Memory B cell (primary cell): ENCODE measurements at regions not wholly inside any gene's neighbourhood (a gene's known extent, or its start where the extent isn't known, plus 50 kb on each side); places are given as distances from the start of the nearest gene placed in this dataset.
"Not testable (repeated sequence)": the region's sequence is repeated elsewhere in the genome, so short reads cannot be mapped to it uniquely, and the experiment has no call there.

Experiments used
- ATAC-seq: fragments of 150-1000 bp; cut with Tn5 transposase; 2 replicates; pipeline ENCODE4 v1.10.0; 2021; ENCODE audit warnings: low read depth, mild to moderate bottlenecking, moderate library complexity
- DNase-seq, 2 donors: peaks; one replicate each; pipeline ENCODE4 v3.0.0; 2022; ENCODE audit warnings: low spot score in 2 of 2
- H3K27ac Mint-ChIP-seq: one replicate; pipeline ENCODE4 v1.8.0; 2022; ENCODE audit warnings: mild to moderate bottlenecking, moderate library complexity, mixed read lengths
- H3K27me3 Mint-ChIP-seq: one replicate; pipeline ENCODE4 v1.8.0; 2022; ENCODE audit warnings: mixed read lengths
- H3K36me3 Mint-ChIP-seq: one replicate; pipeline ENCODE4 v1.8.0; 2022; ENCODE audit warnings: mild to moderate bottlenecking, mixed read lengths
- H3K4me1 Mint-ChIP-seq: one replicate; pipeline ENCODE4 v1.8.0; 2022; ENCODE audit warnings: mixed read lengths
- H3K4me3 Mint-ChIP-seq: one replicate; pipeline ENCODE4 v1.8.0; 2022; ENCODE audit warnings: mild to moderate bottlenecking, moderate library complexity, mixed read lengths
- H3K9me3 Mint-ChIP-seq: one replicate; pipeline ENCODE4 v1.8.0; 2022; ENCODE audit warnings: mixed read lengths

DNA sequence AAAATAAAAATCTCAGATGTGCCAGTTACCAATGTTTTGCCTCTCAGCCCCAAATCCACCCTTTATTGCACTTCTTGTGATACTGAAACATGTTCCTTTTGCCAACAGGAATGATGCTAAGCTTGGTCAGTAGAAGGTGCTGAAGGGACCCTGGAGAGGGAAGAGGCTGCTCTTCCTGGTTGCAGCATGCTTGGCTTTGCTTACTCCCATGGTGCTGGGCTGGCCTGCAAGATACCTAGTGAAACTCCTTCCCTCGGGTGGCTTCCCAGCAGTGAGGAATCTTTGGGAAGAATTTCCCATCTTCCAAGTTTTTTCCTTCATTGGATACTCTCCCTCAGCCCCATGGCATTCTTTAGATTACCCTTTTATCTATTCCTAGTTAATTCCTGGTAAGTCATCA lies 151.8 kb upstream of the TGFBR2 start:
- Mint-ChIP-seq H3K4me3 (no peak overlapping the region), H3K27me3 (no peaks in the 10 kb centered on the region), H3K36me3 (peaks cover 3% of the 10 kb centered on the region), H3K4me1 (peaks cover 3% of the 10 kb centered on the region), H3K27ac (no peak overlapping the region), H3K9me3 (peaks cover 1% of the 10 kb centered on the region)
- ATAC-seq (no peak), DNase-seq (no peak)

DNA sequence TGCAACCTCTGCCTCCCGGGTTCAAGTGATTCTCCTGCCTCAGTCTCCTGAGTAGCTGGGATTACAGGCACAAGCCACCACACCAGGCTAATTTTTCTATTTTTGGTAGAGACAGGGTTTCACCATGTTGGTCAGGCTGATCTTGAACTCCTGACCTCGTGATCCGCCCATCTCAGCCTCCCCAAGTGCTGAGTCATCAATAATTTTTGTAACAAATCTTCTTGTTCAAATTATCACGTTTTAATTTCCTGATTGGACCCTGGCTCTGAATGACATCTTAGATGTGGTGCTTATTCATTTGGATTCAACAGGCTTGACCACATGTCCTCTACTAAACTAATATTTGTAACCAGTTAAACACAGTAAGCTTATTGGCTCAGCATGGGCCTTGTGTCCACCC lies 151.3 kb upstream of the TGFBR2 start:
- not testable (repeated sequence) for DNase-seq, H3K4me3 Mint-ChIP-seq, H3K4me1 Mint-ChIP-seq, H3K36me3 Mint-ChIP-seq, ATAC-seq, H3K27ac Mint-ChIP-seq, H3K27me3 Mint-ChIP-seq, H3K9me3 Mint-ChIP-seq

DNA sequence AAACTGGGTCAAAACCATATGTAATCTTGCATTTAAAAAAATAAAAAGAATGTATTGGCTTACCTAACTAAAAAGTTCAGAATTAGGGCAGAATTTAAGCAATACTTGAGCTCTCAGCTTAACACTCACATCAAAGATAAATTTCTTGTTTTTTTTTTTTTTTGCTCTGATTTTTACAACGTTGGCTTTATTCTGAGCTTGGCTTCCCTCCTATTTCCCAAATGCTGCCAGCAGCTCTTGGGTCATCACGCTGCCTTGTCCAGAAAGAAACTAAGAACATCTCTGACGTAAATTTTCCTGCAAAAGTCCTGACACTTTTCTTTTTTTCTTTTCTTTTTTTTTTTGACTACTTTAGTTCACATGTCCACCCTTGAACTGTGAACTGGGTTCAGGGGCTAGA lies 150.6 kb upstream of the TGFBR2 start:
- peaks cover 3% of the 10 kb centered on the region for H3K36me3 Mint-ChIP-seq
- DNase-seq (no peak), ATAC-seq (no peak)
- no peak overlapping the region for H3K4me3 Mint-ChIP-seq
- peaks cover 1% of the 10 kb centered on the region for H3K9me3 Mint-ChIP-seq
- peaks cover 3% of the 10 kb centered on the region for H3K4me1 Mint-ChIP-seq
- no peaks in the 10 kb centered on the region for H3K27me3 Mint-ChIP-seq
- no peak overlapping the region for H3K27ac Mint-ChIP-seq

DNA sequence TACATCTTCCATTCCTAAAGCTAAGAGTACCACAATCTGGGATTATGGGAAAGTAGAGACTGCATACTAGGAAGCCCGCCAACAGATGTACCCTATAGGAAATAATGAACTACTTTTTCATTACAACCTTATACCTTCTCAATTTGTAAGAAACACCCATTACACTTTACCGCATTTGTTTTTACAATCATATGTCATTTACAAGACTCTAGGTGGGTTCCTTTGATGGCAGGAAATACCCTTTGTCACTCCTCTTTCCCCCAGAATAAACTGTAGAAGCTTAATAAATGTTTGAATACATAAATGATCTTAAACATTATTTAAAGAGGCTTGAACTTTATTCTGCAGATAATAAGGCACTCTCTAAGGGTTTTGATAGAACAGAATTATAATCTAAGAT lies 150.1 kb upstream of the TGFBR2 start:
- H3K4me3 Mint-ChIP-seq = no peak overlapping the region
- DNase-seq (no peak), ATAC-seq (no peak)
- peaks cover 3% of the 10 kb centered on the region for H3K36me3 Mint-ChIP-seq
- peaks cover 1% of the 10 kb centered on the region for H3K9me3 Mint-ChIP-seq
- H3K4me1 Mint-ChIP-seq = peaks cover 3% of the 10 kb centered on the region
- no peak overlapping the region for H3K27ac Mint-ChIP-seq
- H3K27me3 Mint-ChIP-seq = no peaks in the 10 kb centered on the region

DNA sequence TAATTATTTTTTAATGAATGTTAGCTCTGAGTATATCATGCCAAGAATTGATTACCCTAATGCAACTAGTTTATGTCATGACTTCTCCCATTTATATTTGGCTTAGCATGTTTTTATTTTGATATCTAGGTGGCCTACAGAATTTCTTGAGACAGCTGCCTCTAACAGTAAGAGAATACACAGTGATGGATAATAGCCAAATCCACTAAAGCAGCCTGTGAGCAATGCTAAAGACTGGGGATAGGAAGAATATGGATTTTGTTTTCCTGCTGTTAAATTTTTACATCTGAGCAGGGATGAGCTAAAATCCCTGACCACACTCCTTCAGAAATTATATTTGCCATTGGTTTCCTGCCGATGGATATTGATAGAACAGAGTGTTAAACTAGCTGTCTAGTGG lies 149.3 kb upstream of the TGFBR2 start:
- no peaks in the 10 kb centered on the region for H3K27me3 Mint-ChIP-seq
- peaks cover 2% of the 10 kb centered on the region for H3K4me1 Mint-ChIP-seq
- no peak overlapping the region for H3K4me3 Mint-ChIP-seq
- peaks cover 1% of the 10 kb centered on the region for H3K9me3 Mint-ChIP-seq
- H3K27ac Mint-ChIP-seq = no peak overlapping the region
- ATAC-seq = no peak
- peaks cover 3% of the 10 kb centered on the region for H3K36me3 Mint-ChIP-seq
- DNase-seq = no peak

DNA sequence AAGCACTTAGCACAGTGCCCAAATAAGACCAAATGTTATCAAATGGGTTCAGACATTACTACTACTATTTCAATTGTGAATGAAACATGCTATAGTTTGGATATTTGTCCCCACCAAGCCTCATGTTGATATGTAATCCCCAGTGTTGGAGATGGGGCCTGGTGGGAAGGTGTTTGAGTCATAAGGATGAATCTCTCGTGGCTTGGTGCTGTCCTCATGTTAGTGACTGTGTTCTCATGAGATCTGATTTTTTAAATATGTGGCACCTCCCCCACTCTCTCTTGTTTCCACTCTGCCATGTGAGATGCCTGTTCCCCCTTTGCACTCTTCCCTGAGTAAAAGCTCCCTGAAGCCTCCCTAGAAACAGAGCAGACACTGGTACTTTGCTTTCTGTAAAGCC lies 148.7 kb upstream of the TGFBR2 start:
- DNase-seq (no peak), ATAC-seq (no peak)

DNA sequence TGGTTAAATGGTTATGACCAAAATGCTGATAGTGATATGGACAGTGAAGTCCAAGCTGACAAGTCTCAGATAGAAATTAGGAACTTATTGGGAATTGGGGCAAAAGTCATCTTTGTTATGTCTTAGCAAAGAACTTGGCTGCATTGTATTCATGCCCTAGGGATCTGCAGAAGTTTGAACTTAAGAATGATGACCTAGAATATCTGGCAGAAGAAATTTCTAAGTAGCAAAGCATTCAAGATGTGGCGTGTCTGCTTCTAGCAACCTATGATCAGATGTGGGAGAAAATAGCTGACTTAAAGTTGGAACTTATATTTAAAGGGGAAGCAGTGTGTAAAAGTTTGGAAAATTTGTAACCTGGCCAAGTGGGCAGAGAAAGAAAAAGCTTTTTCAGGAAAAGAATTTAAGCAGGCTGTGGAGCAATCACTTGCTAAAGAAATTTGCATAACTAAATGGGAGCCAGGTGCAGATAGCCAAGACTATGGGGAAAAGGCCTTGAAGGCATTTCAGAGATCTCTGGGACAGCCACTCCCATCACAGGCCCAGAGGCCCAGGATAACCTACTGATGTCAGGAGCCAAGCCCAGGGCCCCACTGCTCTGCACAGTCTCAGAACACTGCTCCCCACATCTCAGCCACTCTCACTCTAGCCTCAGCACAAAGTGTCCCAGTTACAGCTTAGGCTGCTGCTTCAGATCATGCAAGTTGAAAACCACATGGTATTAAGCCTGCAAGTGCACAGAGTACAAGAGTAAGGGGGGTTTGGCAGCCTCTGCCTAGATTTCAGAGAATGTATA lies 147.8 kb upstream of the TGFBR2 start:
- Mint-ChIP-seq H3K36me3 (peaks cover 1% of the 10 kb centered on the region), H3K27ac (no peak overlapping the region), H3K27me3 (no peaks in the 10 kb centered on the region), H3K4me1 (peaks cover 2% of the 10 kb centered on the region), H3K4me3 (no peak overlapping the region), H3K9me3 (peaks cover 3% of the 10 kb centered on the region)
- ATAC-seq (no peak), DNase-seq (no peak)

More for the DNA sequence above, 148.7 kb upstream of the TGFBR2 start:
- Mint-ChIP-seq H3K9me3 (peaks cover 1% of the 10 kb centered on the region), H3K27me3 (no peaks in the 10 kb centered on the region), H3K4me1 (peaks cover 2% of the 10 kb centered on the region), H3K27ac (no peak overlapping the region), H3K36me3 (peaks cover 2% of the 10 kb centered on the region), H3K4me3 (no peak overlapping the region)

DNA sequence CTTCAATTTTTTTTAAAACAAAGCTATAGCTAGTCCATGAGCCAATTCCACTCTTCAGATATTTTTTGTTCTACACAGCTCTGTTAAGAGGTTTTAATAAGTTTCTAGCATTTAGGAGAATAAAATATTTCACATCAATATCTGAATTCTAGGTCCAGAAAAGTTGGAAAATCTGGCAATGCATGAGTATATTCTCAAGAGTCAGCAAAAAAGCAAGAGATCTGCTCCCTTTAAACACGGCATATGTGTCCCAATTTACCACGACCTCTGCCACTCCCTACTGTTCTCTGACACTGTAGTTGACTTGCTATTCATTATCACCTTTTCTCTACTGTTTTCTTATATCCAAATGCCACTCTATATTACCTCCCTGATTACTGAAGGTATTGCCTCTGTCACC lies 145.1 kb upstream of the TGFBR2 start:
- Mint-ChIP-seq H3K4me1 (peaks cover 2% of the 10 kb centered on the region), H3K27ac (no peak overlapping the region), H3K27me3 (no peaks in the 10 kb centered on the region), H3K4me3 (no peak overlapping the region), H3K36me3 (peaks cover 1% of the 10 kb centered on the region), H3K9me3 (peaks cover 4% of the 10 kb centered on the region)
- DNase-seq = no peak
- ATAC-seq = no peak

DNA sequence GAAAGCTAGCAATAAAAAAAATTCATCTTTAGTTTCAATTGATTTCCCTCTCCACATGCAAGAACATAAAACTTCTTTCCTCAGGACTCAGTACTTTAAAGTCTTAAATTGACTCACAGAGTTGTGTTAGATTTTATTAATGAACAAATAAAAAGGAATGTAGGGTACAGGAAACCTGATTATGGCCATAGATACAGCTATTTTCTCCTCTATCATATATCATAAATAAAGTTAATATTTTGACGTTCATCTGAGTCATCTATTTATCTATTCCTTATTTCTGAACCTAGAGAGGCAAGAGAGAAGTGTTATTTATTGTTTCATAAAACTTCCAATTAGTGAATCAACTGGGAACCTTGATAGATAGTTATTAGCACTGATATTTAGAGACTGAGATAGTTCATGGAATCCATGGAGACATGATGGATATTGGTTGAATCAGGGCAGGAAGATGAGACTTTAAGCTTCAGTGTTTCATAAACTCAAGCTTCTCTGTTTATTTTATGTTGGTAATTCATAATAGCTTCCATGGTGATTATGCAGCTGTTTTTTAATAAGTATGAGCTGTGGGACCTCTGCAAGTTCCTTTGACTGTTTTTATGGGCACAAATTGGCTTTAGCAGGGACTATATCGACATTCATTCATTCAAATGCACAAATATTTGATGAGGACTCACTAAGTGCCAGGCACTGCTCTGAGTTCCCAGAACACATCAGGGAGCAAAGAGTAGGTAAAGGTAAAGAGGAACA lies 143.5 kb upstream of the TGFBR2 start:
- H3K9me3 Mint-ChIP-seq = peaks cover 4% of the 10 kb centered on the region
- ATAC-seq (no peak), DNase-seq (no peak)
- no peak overlapping the region for H3K4me3 Mint-ChIP-seq
- no peaks in the 10 kb centered on the region for H3K4me1 Mint-ChIP-seq
- peaks cover 1% of the 10 kb centered on the region for H3K36me3 Mint-ChIP-seq
- no peak overlapping the region for H3K27ac Mint-ChIP-seq
- no peaks in the 10 kb centered on the region for H3K27me3 Mint-ChIP-seq

DNA sequence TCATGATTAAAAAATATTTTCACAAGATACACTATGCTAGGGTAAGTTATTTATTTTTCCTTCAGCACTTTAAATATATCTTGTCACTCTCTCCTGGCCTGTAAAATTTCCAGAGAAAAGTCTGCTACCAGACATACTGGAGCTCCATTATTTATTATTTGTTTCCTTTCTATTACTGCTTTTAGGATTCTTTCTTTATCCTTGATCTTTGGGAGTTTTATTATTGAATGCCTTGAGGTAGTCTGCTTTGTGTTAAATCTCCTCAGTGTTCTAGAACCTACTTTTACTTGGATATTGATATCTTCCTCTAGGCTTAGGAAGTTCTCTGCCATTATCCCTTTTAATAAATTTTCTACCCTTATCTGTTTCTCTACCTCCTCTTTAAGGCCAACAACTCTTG lies 142.0 kb upstream of the TGFBR2 start:
- Mint-ChIP-seq H3K4me3 (no peak overlapping the region), H3K36me3 (no peaks in the 10 kb centered on the region), H3K9me3 (peaks cover 3% of the 10 kb centered on the region), H3K27me3 (no peaks in the 10 kb centered on the region), H3K27ac (no peak overlapping the region), H3K4me1 (no peaks in the 10 kb centered on the region)
- DNase-seq (no peak), ATAC-seq (no peak)

DNA sequence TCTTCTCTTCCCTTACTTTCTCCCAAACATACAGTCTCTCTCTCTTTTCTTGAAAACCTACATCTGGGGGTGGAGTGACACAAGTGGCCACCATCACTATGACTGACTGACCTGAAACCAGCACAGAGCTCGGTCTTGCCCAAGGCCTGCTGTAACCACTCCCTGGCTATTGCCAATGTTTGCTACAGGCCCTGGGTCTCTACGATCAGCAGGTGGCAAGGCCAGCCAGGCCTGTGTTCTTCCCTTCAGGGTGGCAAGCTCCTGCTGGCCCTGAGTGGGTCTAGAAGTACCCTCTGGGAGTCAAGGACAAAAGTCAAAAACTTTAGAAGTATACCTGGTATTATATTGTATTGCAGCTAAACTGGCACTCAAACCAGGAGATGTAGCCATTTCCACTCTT lies 140.9 kb upstream of the TGFBR2 start:
- peaks cover 5% of the 10 kb centered on the region for H3K9me3 Mint-ChIP-seq
- no peak overlapping the region for H3K27ac Mint-ChIP-seq
- ATAC-seq (no peak), DNase-seq (no peak)
- H3K27me3 Mint-ChIP-seq = no peaks in the 10 kb centered on the region
- H3K4me3 Mint-ChIP-seq = no peak overlapping the region
- H3K36me3 Mint-ChIP-seq = no peaks in the 10 kb centered on the region
- H3K4me1 Mint-ChIP-seq = peaks cover under 1% of the 10 kb centered on the region

DNA sequence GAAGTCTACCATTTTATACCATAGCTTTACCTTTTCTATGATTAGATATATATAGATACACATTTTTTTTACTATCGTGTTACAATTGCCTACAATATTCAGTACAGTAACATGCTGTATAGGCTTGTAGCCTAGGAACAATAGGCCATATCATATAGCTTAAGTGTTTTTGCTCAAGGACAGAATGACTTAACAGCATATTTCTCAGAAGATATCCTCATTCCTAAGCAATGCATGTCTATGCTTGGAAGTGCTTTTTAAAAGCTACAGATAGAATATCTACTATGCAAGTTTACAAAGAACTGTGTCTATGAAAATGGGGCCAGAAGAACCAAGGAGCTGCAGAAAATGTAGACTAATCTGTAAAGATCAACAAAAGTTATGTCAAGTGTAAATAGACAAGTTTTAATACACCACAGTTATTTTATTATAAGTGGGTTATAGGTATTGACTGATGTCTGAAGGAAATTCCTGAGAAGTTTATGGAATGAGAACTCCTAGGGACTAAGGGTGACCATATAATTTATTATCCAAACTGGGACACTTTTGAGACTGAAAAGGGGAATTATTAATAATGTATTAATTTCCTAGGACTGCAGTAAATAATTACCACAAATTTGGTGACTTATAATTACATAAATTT lies 138.7 kb upstream of the TGFBR2 start:
- Mint-ChIP-seq H3K27me3 (no peaks in the 10 kb centered on the region), H3K9me3 (peaks cover 5% of the 10 kb centered on the region), H3K36me3 (no peaks in the 10 kb centered on the region), H3K4me1 (peaks cover 2% of the 10 kb centered on the region), H3K27ac (no peak overlapping the region), H3K4me3 (no peak overlapping the region)
- ATAC-seq (no peak), DNase-seq (no peak)

DNA sequence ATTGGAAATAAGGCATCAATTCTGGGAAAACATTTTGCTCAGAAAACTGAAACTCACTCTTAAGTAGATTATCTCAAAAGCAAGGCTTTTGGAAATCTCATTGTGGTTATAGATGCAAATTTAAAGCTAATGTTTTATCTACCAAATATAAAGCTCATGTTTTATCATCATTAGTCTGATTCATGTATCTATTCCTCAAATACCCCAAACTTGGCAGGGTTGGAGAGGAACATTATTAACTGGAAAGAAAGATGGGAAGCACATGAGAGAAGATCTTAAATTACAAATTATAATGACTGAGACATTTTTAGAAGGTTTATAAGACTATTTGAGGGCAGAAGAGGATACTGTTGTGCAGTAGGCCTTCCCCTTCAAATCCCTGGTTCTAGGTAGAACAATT lies 137.3 kb upstream of the TGFBR2 start:
- H3K4me3 Mint-ChIP-seq = no peak overlapping the region
- DNase-seq (no peak), ATAC-seq (no peak)
- H3K36me3 Mint-ChIP-seq = no peaks in the 10 kb centered on the region
- no peaks in the 10 kb centered on the region for H3K27me3 Mint-ChIP-seq
- peaks cover 3% of the 10 kb centered on the region for H3K9me3 Mint-ChIP-seq
- no peak overlapping the region for H3K27ac Mint-ChIP-seq
- H3K4me1 Mint-ChIP-seq = peaks cover 7% of the 10 kb centered on the region

DNA sequence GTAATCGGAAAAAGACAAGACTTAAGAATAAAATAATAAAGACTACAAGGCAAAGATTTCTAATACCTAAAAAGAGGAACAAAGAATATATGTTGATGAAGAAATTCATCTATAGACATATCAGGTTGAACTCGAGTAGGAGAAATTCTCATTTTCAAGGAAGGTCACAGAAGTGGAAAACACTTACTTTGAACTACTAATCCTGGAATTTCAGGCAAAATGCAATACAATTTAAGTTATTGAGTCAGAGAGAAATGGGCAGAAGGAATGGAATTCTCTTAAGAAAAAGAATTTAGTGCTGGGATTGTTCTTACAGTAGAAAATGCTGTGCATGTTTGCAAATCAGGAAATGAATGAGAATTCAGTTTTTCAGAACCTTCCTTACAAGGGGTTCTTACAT lies 135.9 kb upstream of the TGFBR2 start:
- H3K4me1 Mint-ChIP-seq = peaks cover 20% of the 10 kb centered on the region
- H3K36me3 Mint-ChIP-seq = no peaks in the 10 kb centered on the region
- no peak overlapping the region for H3K27ac Mint-ChIP-seq
- no peaks in the 10 kb centered on the region for H3K27me3 Mint-ChIP-seq
- ATAC-seq = no peak
- no peak overlapping the region for H3K4me3 Mint-ChIP-seq
- no peak for DNase-seq
- peaks cover 2% of the 10 kb centered on the region for H3K9me3 Mint-ChIP-seq
